GM12865 (cell line): ENCODE measurements at regions not wholly inside any gene's neighbourhood (a gene's known extent, or its start where the extent isn't known, plus 50 kb on each side); places are given as distances from the start of the nearest gene placed in this dataset.

ENCODE experiments used
- DNase-seq: peaks from one replicate; pipeline ENCODE4 v3.0.0; 2010; ENCODE audit warnings: low read depth
- H3K4me3 ChIP-seq: 2 replicates; pipeline ENCODE4 v1.5.1; 2011; ENCODE audit warnings: mild to moderate bottlenecking, low read depth, low read length, control low read depth
- CTCF ChIP-seq: IDR thresholded peaks from 2 replicates; pipeline ENCODE4 v1.5.1; 2011; ENCODE audit warnings: low read length, control low read depth, low read depth, inconsistent platforms; ENCODE audit not compliant: insufficient read depth; ENCODE audit errors: missing control alignments

- DNase-seq: no peak
- TF ChIP-seq CTCF: no peak
- H3K4me3 ChIP-seq: no peak overlapping the region
Measured at GRCh38 chr10:76645341-76645740, 992.3 kb downstream of the KCNMA1 start.

- DNase-seq: no peak
- H3K4me3 ChIP-seq: no peak overlapping the region
- no peak for TF ChIP-seq CTCF
Measured at GRCh38 chr10:76644476-76644875, 993.1 kb downstream of the KCNMA1 start.

- DNase-seq: no peak
- H3K4me3 ChIP-seq: no peak overlapping the region
- TF ChIP-seq CTCF: no peak
Measured at GRCh38 chr10:76643511-76643911, 994.1 kb downstream of the KCNMA1 start.

- no peak for DNase-seq
Measured at GRCh38 chr10:76642358-76642757, 995.2 kb downstream of the KCNMA1 start.

GRCh38 chr10:76641215-76641614 is 996.4 kb downstream of the KCNMA1 start:
- DNase-seq: no peak
- no peak for TF ChIP-seq CTCF
- H3K4me3 ChIP-seq: no peak overlapping the region

More at GRCh38 chr10:76642358-76642757, 995.2 kb downstream of the KCNMA1 start:
- TF ChIP-seq CTCF: no peak
- H3K4me3 ChIP-seq: no peak overlapping the region

- DNase-seq: no peak
- TF ChIP-seq CTCF: no peak
- no peak overlapping the region for H3K4me3 ChIP-seq
Measured at GRCh38 chr10:76640806-76641205, 996.8 kb downstream of the KCNMA1 start.

GRCh38 chr10:76632767-76633051 is 1004.9 kb downstream of the KCNMA1 start:
- TF ChIP-seq CTCF: peak; percentile 16
- DNase-seq: peak; percentile 19
- H3K4me3 ChIP-seq: no peak overlapping the region
